GM13976 (cell line): ENCODE measurements at regions not wholly inside any gene's neighbourhood (a gene's known extent, or its start where the extent isn't known, plus 50 kb on each side); places are given as distances from the start of the nearest gene placed in this dataset.

Experiments
- DNase-seq: peaks from one replicate; pipeline ENCODE4 v3.0.0; 2012; ENCODE audit warnings: low spot score
- in situ Hi-C: fragments of 300-500 bp; cut with MboI; formaldehyde crosslinking; loops from one replicate; pipeline ENCODE4 v1.12.0; 2022; ENCODE audit warnings: low sequenced_read_pairs, mixed read lengths, inconsistent platforms; ENCODE audit not compliant: unreplicated experiment
- TF ChIP-seq, protein P1 (sequence below): IDR thresholded peaks from 2 replicates; pipeline ENCODE4 v1.5.1; 2012; ENCODE audit warnings: borderline replicate concordance, mild to moderate bottlenecking; ENCODE audit not compliant: insufficient read depth; ENCODE audit errors: extremely low read depth, missing control alignments, control extremely low read depth

DNA sequence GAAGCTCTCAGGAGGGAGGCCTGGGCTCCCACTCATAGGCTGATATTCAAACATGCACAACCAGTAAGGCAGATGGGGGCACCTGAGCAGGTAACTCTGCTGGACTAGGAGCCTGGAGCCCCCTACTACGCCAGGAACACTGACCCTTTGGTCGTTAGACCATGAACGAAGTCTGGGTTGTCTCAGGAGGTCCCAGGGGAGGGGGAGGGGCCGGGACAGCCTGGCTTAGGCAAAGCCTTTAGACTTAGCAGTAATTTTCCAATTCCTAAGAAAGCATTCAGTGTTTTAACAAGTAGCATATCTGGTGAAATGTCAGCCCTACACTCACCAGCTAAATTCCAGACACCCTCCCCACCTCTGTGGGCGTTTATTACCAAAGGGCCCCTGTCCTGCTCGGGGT lies 67.4 kb upstream of the ST8SIA2 start:
- DNase-seq: no peak
- TF ChIP-seq, protein P1, sequence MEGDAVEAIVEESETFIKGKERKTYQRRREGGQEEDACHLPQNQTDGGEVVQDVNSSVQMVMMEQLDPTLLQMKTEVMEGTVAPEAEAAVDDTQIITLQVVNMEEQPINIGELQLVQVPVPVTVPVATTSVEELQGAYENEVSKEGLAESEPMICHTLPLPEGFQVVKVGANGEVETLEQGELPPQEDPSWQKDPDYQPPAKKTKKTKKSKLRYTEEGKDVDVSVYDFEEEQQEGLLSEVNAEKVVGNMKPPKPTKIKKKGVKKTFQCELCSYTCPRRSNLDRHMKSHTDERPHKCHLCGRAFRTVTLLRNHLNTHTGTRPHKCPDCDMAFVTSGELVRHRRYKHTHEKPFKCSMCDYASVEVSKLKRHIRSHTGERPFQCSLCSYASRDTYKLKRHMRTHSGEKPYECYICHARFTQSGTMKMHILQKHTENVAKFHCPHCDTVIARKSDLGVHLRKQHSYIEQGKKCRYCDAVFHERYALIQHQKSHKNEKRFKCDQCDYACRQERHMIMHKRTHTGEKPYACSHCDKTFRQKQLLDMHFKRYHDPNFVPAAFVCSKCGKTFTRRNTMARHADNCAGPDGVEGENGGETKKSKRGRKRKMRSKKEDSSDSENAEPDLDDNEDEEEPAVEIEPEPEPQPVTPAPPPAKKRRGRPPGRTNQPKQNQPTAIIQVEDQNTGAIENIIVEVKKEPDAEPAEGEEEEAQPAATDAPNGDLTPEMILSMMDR: no peak
- in situ Hi-C loops: no loop called here

DNA sequence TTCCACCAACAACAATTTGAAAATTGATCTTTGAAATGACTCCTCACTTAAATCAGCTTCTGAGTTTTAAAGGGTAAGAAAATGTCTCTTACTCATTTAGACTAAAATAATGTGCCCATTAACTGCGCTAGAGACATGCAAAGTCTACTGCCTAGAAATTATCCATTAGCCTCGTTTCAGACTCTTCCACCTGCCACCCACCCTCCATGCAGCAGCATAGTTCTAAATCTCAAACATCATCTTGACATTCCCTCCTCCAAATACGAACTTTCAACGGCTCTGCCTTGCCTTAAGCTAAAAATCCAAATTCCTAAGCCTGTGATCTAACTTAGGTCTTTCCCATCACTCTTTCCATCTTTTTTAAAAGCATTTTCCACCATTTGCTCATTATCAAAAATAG lies 66.6 kb upstream of the ST8SIA2 start:
- in situ Hi-C loops: no loop called here
- TF ChIP-seq, protein P1: no peak
- no peak for DNase-seq

DNA sequence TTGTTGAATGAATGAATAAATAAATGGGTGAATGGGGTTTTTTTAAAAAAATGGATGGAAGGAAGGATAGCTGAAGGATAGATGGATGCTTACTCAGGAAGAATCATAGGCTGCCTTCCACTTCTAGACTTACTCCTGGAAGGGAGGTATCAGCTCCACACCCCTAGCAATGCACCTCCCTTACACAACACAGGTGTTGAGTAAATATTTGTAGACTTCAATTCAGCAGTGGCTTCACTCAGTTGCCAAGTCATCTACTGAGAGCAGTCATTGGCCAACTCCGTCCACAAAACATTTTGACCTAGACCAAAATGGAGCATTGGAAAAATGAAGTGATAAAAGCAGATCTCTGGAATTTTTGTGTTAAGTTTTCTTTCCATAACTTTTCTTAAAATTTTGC lies 65.5 kb upstream of the ST8SIA2 start:
- no peak for DNase-seq
- TF ChIP-seq, protein P1: no peak
- in situ Hi-C loops: no loop called here

DNA sequence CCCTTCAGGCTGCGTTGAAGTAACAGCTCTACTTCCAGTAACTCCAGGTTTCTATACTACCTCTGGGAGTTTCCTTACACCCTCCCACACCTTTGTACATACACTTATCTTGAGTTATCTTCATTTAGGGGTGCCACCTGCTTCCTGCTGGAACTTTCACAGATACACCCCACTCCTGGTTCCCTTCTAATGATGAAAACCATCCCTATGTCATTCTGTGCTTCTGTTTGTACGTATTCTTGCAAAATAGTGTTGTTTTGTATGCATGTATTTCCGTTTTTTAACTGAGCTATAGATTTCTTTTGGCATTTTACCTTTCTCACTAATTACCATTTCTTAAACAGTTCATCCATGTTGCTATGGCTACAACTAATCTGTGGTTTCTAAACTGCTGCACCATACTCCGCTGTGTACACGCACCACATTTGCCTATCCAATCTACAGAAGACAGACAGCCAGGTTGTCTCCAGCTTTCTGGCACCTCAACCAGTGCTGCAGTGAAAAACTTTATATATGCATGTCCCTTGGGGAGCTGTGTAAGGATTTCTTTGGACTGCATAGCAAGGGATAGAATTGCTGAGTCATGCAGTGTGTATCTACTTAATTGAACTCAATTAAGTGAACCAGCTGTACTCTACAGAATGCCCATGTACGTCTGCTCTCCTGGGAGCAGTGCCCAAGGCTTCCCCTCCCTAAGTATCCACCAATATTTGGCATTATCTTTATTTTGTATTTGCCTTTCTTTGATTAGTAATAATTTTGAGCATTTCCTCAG lies 61.4 kb upstream of the ST8SIA2 start:
- in situ Hi-C loops: no loop called here
- no peak for DNase-seq
- TF ChIP-seq, protein P1: no peak

DNA sequence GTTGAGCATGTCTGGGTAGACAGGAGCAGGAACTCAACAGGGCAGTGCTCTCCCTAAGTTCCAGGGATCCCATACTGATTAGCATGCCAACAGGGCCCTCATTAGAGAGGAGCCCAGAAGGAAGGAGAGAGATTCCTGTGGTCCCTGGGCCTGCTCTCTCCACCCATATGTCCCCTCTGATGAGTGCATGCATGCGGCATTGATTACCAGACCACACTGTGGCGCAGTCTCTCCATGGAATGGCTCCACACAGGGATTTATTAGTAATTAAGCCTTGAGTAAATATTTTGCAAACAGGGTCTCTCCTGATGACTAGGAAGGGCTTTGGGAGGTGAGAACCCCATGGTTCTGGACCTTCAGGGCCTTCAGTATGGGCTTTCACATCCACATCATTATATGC lies 60.0 kb upstream of the ST8SIA2 start:
- in situ Hi-C loops: no loop called here
- TF ChIP-seq, protein P1: no peak
- DNase-seq: no peak

DNA sequence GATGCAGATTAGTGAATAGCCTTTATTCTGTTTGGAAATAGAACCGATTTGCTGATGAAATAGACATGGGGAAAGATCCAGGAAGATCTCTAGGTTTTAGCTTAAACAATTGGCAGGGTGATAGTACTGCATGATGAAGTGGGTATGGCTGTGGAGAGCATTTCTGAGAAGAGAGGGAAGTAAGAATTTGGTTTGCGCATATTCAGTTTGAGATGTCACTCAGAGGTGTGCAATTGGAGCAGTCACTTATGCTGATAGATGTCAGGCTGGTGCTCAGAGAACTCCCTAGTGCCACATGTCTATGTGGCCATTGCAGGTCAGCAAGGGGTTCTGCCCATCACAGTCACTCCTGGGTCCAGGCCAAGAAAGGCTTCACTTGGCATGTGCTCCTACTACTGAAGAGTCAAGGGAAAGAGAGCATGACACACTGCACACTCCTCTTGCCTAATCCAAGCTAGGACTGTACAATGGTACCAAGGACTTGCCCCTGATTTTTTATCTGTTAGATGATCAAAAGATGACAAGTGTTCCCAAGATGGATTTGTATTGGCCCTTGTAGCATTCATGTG lies 57.2 kb upstream of the ST8SIA2 start:
- in situ Hi-C loops: no loop called here
- TF ChIP-seq, protein P1: no peak
- no peak for DNase-seq

DNA sequence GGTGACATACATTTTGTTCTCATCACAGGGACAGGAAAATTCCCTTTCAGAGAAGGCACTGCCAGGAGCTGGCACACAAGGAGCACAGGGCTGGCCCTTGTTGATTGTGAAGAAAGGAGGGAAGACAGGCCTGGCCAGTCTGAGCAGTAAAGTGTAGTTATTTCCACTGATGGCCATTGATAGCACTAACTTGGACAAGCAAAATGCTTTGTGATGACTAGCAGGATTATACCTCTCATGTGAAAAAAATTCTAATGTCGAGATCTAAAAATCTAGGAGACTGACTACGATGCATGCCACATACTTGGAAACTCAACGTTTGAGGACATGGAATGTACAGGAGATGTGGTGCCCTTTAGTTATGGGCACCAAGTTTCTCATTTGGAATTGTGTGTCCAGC lies 54.3 kb upstream of the ST8SIA2 start:
- TF ChIP-seq, protein P1: no peak
- in situ Hi-C loops: no loop called here

More for the DNA sequence above, 54.3 kb upstream of the ST8SIA2 start:
- DNase-seq: no peak
